BJ (cell line): ENCODE measurements at regions not wholly inside any gene's neighbourhood (a gene's known extent, or its start where the extent isn't known, plus 50 kb on each side); places are given as distances from the start of the nearest gene placed in this dataset.

ENCODE experiments used
- CTCF ChIA-PET: fragments of 350-600 bp; formaldehyde crosslinking; extraction: SDS; loops from one replicate; lab custom pipeline; 2021; ENCODE audit warnings: antibody characterized with exemption, inconsistent platforms; lab: Yijun Ruan, JAX
- POLR2A ChIA-PET: fragments of 300-600 bp; sonication (Branson Sonifier 250); formaldehyde crosslinking; extraction: SDS; loops from one replicate; lab custom pipeline; 2021; ENCODE audit warnings: antibody characterized with exemption; lab: Charles Lee
- DNase-seq: peaks from one replicate; pipeline ENCODE4 v3.0.0-alpha.2; 2011; ENCODE audit warnings: low read depth
- H3K27me3 ChIP-seq: 2 replicates; pipeline ENCODE4 v1.6.0; 2011; ENCODE audit warnings: low read length; ENCODE audit not compliant: control insufficient read depth, insufficient read depth
- H3K36me3 ChIP-seq: 2 replicates; pipeline ENCODE4 v1.5.1; 2011; ENCODE audit warnings: low read length; ENCODE audit not compliant: control insufficient read depth, insufficient read depth
- H3K4me3 ChIP-seq: 2 replicates; pipeline ENCODE4 v1.5.1; 2011; ENCODE audit warnings: low read depth, mild to moderate bottlenecking, control low read depth, low read length
- CTCF ChIP-seq: IDR thresholded peaks from 2 replicates; pipeline ENCODE4 v1.5.1; 2011; ENCODE audit warnings: low read depth, mild to moderate bottlenecking, control low read depth, inconsistent platforms, low read length, moderate library complexity; ENCODE audit not compliant: insufficient read depth

GRCh38 chr3:127405010-127405598 is 117.3 kb upstream of the PRR20G start:
- TF ChIP-seq CTCF = no peak
- DNase-seq = no peak
- H3K4me3 ChIP-seq = no peak overlapping the region
- CTCF ChIA-PET = no interaction called here
- H3K27me3 ChIP-seq = no peaks in the 10 kb centered on the region; the same call in 1 of the 2 replicates
- POLR2A ChIA-PET = no interaction called here
- no peaks in the 10 kb centered on the region for H3K36me3 ChIP-seq

- DNase-seq = no peak
These were observed 116.6 kb upstream of the PRR20G start for GRCh38 chr3:127404221-127405009.

GRCh38 chr3:127403795-127404194 is 115.9 kb upstream of the PRR20G start:
- TF ChIP-seq CTCF = no peak
- no peak overlapping the region for H3K4me3 ChIP-seq
- H3K27me3 ChIP-seq = no peaks in the 10 kb centered on the region; the same call in 1 of the 2 replicates
- H3K36me3 ChIP-seq = no peaks in the 10 kb centered on the region
- ChIA-PET POLR2A (no interaction called here), CTCF (no interaction called here)
- no peak for DNase-seq

More at GRCh38 chr3:127404221-127405009, 116.6 kb upstream of the PRR20G start:
- CTCF ChIA-PET = no interaction called here
- POLR2A ChIA-PET = no interaction called here
- TF ChIP-seq CTCF = no peak
- no peaks in the 10 kb centered on the region; the same call in 1 of the 2 replicates for H3K27me3 ChIP-seq
- H3K36me3 ChIP-seq = no peaks in the 10 kb centered on the region
- no peak overlapping the region for H3K4me3 ChIP-seq

- no peaks in the 10 kb centered on the region for H3K36me3 ChIP-seq
- ChIA-PET CTCF (interaction anchor here (0.7 kb wide), 1 partner anchor 255 kb away, joined by 3 read pairs; no protein-coding TSS in a partner anchor), POLR2A (no interaction called here)
- no peak for TF ChIP-seq CTCF
- DNase-seq = no peak
- peaks cover 5% of the 10 kb centered on the region for H3K27me3 ChIP-seq
- no peak overlapping the region for H3K4me3 ChIP-seq
These were observed 111.3 kb upstream of the PRR20G start for GRCh38 chr3:127399154-127399553.

- H3K27me3 ChIP-seq = peaks cover 5% of the 10 kb centered on the region
- no peak overlapping the region for H3K4me3 ChIP-seq
- ChIA-PET POLR2A (no interaction called here), CTCF (interaction anchor here (1.0 kb wide), 1 partner anchor 14 kb away, joined by 4 read pairs; no protein-coding TSS in a partner anchor)
- DNase-seq = no peak
- no peak for TF ChIP-seq CTCF
- H3K36me3 ChIP-seq = no peaks in the 10 kb centered on the region
These were observed 108.6 kb upstream of the PRR20G start for GRCh38 chr3:127396473-127396872.
